Embryonic facial prominence (tissue), 1 donor: ENCODE measurements at regions not wholly inside any gene's neighbourhood (a gene's known extent, or its start where the extent isn't known, plus 50 kb on each side); places are given as distances from the start of the nearest gene placed in this dataset.
"Not testable (repeated sequence)": the region's sequence is repeated elsewhere in the genome, so short reads cannot be mapped to it uniquely, and the experiment has no call there.

Source experiments
- DNase-seq: peaks from one replicate; pipeline ENCODE4 v3.0.0-alpha.2; 2016; ENCODE audit errors: extremely low spot score

DNA sequence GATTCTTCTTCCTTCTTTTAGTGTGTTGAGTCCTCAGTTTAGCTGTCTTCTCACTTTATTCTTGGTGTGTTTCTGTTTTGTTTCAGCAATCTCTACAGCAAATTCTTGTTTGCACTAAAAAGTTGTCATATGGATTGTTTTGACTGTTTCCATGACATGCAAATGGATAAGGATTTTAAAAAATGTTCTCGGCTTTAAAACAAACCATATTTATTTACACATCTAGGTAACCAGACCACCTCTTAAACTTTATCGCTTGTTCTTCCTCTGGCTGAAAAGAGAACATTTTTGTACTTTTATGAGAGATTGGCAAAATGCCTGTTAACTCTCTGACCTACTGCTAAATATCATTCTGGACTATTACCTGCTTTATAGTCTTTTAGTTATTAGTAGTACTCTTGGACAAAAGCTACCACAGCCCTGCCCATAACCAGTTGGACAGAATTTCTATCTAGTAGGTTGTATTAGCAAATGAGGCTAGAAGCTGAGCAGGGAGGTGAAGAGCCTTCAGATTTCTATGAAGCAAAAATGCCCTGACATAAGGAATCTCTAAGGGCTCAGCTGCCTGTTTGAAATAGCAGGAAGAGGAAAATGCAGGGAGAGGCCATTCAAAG is 268.3 kb downstream of the CD109 start:
- DNase-seq = no peak

- DNase-seq = no peak
These were observed 266.9 kb downstream of the CD109 start for GRCh38 chr6:73962884-73963283.

DNA sequence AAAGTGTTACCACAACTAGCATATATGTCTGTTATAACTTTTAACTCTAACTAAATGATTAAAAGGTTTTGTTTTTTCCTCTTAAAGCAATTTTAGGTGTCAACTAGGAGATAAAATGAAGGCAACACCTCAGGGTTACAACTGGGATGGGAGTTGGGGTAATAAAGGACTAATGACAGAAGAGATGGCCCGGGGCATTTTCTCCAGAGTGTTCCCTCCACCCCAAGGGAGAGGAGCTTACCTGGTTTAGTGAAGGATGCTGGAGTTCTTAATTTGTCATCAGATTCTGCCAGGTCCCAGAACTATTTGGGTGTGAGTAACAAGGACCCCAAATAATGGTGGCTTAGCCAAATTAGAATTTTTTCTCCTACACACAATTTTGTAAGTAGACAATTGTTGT is 260.3 kb downstream of the CD109 start:
- no peak for DNase-seq

DNA sequence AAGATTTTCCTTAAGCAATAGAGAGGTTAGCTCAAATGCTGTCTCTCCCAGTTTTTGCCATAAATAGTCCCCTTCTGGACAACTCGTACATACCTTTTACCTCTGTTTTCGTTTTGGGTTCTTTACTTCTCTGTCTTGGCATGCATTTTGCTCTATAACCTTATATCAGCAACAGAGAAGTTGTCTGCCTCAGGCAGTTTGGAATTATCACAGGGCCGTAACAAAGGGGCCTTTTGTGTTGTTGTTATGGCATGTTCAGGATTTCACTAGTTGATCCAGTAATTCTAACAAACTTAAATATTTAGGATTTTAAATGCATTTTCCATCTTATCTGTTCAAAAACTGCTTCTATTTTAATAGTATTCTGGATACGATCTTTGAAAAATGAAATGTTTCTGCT is 259.8 kb downstream of the CD109 start:
- DNase-seq = no peak

DNA sequence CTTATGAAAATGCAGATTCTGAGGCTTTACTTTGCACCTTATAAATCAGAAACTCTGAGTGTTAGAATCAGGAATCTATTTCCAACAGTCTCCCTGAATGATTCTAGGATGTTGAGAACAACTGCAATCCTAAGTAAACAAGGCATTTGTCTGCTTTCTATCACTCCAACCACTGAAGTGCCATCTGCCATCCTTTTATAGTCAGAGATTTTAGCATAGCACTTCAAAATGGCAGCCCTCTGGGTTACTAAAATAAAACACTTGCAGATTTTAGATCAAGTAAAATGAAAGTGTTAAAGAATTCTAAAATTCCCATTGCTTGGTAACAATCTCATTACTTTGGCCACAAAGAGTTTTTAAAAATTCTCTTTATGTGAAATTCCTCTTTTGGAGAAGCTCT is 258.9 kb downstream of the CD109 start:
- no peak for DNase-seq

DNA sequence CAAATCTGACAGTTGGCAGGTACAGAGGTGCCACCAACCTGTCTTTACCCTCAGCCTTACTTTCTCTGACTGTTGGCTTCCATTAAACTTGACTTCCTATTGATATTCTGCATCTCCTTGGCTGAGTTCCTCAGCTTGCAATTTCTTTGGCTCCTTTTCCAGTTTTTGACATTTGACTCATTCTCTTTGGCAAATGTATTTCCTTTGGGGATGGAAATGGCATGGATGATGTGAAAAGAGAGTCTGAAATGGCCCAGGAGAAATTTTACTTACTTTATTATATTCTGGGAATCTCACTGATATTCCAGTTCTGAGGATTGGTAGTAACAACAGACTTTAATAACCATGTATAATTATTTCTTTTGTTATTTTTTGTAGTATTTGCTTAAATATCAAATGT is 255.2 kb downstream of the CD109 start:
- no peak for DNase-seq

GRCh38 chr6:73943930-73944652 is 248.1 kb downstream of the CD109 start:
- DNase-seq = no peak

DNA sequence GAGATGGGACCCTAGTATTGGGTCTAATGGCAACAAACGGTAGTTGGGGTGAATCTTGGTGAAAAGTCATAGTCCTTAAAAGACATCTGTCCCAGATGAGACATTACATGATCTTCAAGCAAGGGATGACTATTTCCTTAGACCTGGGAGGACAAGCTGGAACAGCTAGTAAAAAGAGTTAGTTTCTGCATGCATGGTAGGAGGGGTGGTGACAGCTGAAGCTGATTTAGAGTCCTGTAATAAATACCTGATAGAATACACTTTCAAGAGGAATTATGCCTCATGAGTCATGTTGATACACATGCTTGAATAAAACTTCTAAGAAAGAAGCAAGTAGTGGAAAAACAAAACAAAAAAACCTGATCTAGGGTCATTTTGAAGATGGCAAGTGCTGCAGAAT is 247.4 kb downstream of the CD109 start:
- DNase-seq = no peak

DNA sequence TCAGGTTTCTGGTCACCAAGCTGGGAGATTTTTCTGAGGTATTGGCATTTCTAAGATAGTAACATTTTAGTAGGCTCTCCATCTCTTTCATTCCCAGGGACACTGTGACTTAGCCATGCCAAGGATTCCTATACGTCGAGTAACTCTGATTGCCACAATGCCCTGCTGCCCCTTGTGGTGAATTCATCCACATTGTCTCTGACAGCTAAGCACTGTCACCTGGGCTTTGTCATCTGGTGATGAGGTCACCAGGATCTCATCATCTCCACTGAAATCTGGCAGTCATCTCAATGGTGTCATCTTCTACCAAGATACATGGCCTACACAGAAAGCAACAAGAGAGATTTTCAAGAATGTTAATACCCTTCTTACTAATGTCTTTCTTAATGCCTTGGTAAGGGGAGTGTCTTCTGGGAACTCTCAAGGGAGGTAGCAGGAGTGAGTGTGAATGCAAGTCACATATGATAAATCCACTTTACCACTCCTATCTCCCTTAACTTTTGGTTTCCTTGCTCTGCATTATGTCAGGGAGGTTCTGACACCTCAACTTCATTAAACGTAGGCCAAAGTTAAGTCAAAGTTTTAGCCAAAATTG is 246.7 kb downstream of the CD109 start:
- no peak for DNase-seq

DNA sequence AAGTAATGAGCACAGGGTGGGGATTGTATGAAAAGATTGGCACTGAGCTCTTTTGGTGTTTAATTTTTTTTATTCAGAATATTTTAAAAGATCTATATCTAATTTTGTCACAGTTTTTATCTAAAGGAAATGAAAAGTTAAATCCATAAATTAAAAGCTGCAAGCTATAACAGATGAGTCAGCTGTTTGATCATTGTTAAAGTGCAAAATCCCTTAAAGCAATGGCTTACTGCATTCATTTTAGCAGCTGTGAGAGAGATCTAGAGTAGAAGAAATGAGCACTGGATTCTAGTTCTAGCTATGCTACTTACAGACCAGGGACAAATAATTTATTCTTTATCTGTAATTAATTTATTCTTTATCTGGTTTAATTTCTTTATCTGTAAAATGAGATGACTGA is 245.9 kb downstream of the CD109 start:
- no peak for DNase-seq

GRCh38 chr6:73937805-73938204 is 241.8 kb downstream of the CD109 start:
- DNase-seq = no peak

DNA sequence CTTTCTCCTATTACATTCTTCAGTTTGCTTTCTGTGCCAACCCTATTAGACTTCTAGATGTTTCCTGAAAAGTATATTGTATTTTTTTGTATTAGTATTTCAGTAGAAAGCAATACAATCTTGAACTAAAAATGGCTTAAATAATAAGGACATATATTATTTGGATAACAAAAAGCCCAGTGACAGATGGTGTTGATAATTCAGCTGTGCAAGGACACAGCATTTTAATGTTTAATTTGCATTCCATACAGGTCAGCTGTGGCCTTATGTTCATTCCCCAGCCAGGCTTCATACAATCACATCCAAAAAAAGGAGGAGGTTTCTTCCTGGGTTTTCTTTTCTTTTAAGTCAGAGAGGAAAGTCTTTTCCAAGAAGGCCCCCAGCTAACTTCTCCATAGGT is 236.9 kb downstream of the CD109 start:
- no peak for DNase-seq

GRCh38 chr6:73929405-73929804 is 233.4 kb downstream of the CD109 start:
- no peak for DNase-seq

DNA sequence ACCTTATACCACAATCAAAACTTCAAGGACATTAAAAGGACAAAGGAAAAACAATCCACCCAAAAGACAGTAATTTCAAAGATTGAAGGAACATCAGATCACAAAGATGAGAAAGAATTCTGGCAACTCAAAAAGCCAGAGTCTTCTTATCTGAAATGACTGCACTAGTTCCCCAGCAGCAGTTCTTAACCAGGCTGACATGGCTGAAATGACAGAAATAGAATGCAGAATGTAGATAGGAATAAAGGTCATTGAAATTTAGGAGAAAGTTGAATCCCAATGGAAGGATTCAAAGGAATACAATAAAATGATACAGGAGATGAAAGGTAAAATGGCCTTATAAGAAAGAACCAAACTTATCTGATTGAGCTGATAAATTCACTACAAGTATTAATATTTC is 231.4 kb downstream of the CD109 start:
- DNase-seq = no peak

- DNase-seq = not testable (repeated sequence)
These were observed 229.7 kb downstream of the CD109 start for GRCh38 chr6:73925703-73926102.

- peak; percentile 29 for DNase-seq
These were observed 228.0 kb downstream of the CD109 start for GRCh38 chr6:73923905-73924485.

DNA sequence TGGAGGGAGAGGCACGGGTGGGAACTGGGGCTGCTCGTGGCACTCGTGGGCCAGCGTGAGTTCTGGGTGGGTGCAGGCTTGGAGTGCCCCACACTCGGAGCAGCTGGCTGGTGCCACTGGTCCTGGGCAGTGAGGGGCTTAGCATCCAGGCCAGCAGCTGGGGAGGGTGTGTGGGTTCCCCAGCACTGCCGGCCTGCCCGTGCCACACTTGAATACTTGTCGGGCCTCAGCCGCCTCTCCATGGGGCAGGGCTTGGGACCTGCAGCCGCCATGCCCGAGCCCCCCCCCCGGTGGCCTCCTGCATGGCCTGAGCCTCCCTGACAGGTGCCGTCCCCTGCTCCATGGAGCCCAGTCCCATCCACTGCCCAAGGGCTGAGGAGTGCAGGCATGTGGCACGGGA is 207.2 kb downstream of the CD109 start:
- DNase-seq = no peak

DNA sequence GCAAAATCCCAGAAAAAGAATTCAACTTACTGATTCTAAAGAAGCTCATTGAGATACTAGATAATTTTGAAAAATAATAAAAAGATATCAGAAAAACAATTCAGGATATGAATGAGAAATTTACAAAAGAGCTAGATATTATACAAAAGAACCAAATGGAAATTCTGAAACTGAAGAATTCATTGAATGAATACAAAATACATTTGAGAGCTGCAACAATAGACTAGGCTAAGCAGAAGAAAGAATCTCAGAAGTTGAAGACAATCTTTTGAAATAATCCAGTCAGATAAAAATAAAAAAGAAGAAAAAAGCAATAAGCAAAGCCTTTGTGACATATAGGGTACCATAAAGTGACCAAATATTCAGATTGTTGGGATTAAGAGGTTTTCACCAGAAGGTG is 206.0 kb downstream of the CD109 start:
- DNase-seq = no peak

- DNase-seq = no peak
These were observed 205.3 kb downstream of the CD109 start for GRCh38 chr6:73901311-73901710.

DNA sequence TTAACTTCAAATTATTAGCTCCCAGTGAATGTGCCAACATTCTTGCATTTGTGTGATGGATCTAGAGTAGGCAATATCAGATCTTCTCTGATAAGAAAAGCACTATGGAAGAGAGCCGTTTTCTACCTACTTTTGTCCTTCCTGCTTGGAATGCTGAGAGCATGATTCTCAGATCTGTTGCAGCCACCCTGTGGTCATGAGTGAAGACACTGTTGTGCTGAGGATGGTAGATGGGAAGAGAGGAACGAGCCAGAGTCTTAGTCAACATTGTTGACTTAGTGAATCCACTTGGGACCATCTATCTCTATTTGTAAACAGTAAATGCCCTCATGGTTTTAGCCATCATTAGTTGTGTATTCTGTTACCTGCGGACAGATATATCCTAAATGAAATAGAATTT is 202.6 kb downstream of the CD109 start:
- no peak for DNase-seq

GRCh38 chr6:73893696-73894095 is 197.7 kb downstream of the CD109 start:
- no peak for DNase-seq

- no peak for DNase-seq
These were observed 192.0 kb downstream of the CD109 start for GRCh38 chr6:73888050-73888449.

DNA sequence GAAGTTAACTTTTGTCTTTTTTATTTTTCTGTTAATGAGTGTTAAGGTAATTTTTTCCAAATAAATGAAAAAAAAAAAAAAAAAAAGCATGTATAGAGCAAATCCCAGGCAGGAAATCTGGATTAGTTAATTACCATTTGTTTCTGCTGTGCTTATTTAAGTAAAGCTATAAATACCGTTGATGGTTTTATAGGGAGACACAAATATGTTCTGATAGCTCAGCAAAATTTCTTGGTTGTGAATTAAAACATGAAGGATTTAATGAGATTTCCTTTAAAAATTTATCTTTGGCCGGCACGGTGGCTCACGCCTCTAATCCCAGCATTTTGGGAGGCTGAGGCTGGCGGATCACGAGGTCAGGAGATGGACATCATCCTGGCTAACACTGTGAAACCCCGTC is 189.4 kb downstream of the CD109 start:
- no peak for DNase-seq
